GM20000 (cell line): ENCODE measurements at regions not wholly inside any gene's neighbourhood (a gene's known extent, or its start where the extent isn't known, plus 50 kb on each side); places are given as distances from the start of the nearest gene placed in this dataset.

Experiments
- DNase-seq: peaks from one replicate; pipeline ENCODE4 v3.0.0; 2012; ENCODE audit warnings: low spot score
- TF ChIP-seq, protein P1 (sequence below): IDR thresholded peaks from 2 replicates; pipeline ENCODE4 v1.5.1; 2012; ENCODE audit warnings: mild to moderate bottlenecking, control low read depth; ENCODE audit errors: extremely low read depth, missing control alignments

- TF ChIP-seq, protein P1, sequence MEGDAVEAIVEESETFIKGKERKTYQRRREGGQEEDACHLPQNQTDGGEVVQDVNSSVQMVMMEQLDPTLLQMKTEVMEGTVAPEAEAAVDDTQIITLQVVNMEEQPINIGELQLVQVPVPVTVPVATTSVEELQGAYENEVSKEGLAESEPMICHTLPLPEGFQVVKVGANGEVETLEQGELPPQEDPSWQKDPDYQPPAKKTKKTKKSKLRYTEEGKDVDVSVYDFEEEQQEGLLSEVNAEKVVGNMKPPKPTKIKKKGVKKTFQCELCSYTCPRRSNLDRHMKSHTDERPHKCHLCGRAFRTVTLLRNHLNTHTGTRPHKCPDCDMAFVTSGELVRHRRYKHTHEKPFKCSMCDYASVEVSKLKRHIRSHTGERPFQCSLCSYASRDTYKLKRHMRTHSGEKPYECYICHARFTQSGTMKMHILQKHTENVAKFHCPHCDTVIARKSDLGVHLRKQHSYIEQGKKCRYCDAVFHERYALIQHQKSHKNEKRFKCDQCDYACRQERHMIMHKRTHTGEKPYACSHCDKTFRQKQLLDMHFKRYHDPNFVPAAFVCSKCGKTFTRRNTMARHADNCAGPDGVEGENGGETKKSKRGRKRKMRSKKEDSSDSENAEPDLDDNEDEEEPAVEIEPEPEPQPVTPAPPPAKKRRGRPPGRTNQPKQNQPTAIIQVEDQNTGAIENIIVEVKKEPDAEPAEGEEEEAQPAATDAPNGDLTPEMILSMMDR = no peak
- DNase-seq = no peak
These were observed 74.0 kb upstream of the SULT1C3 start for GRCh38 chr2:108165729-108166128.

- TF ChIP-seq, protein P1 = no peak
- no peak for DNase-seq
These were observed 72.1 kb upstream of the SULT1C3 start for GRCh38 chr2:108167699-108168098.

DNA sequence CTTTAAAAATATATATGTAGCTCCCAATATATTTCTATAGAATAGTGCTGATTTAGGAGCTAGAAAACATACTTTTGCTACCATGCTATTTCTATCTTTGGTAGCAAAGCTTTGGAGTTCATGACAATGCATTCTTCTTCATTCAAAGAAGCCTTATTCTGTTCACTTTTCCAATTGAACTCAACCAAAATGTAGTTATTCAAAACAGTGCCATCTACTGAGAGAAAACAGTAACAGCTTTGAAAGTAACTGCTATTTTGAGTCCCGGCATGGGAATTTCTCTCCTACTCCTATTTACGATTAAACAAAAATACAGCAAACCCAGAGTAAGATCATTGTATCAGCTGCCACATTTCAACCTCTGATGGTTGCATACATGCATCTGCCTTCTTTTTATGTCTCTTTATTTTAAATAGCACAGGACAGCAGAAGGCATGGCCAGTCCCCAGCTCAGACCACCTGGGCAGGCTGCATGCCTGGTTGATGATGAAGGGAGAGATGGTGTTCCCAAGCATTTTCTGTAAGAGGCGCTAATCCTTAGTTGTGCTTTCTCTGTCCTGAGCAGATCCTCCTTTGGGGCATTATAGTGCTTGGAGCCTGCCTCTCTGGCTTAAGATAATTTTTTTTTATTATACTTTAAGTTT lies 69.7 kb upstream of the SULT1C3 start:
- TF ChIP-seq, protein P1 = no peak
- DNase-seq = peak; percentile 7

DNA sequence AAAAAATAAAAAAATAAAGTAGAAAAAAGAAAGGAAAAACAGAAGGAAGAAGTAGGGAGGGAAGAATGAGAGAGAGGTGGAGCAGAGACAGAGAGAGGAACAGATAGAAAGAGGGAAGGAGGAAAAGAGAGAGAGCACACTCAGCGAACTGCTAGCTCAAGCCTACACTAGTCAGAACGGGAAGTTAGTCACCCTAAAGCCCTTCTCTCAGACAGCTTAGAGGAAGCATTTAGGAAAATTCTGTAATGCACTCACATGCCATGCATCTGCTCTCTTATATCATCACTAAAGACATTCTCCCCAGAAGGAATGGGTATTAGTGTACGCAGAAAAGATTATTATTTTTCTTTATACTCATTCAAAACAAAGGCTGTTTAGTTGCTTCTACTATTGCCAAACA lies 68.1 kb upstream of the SULT1C3 start:
- TF ChIP-seq, protein P1 = no peak
- no peak for DNase-seq

GRCh38 chr2:108182489-108182888 lies 57.3 kb upstream of the SULT1C3 start:
- TF ChIP-seq, protein P1 = no peak
- DNase-seq = no peak

GRCh38 chr2:108184419-108184818 lies 55.3 kb upstream of the SULT1C3 start:
- DNase-seq = peak; percentile 7
- TF ChIP-seq, protein P1 = peak; percentile 37

DNA sequence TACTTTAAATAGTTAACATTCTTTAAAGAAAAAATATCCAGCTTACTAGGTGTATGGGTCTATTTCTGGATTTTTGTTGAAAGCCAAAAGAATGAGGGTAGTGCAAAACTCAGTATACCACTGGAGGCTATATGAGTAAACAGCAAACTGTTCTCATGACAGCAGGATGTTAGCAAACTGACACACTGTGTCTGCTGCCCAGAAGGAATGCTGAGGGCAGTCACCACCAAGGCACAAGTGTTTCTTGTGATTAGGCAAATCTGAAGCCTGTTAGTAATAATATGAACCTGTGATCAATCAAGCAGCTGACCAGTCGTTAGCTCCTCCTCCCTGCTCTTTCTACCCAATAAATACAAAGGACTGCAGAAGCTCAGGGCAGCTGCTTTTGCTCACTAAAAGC lies 50.5 kb upstream of the SULT1C3 start:
- no peak for DNase-seq
- TF ChIP-seq, protein P1 = no peak
